Activated T-cell treated with anti-CD3 and anti-CD28 coated beads, Interleukin-2, amount 50 U/mL, for 48 hours (primary cell): ENCODE measurements at regions not wholly inside any gene's neighbourhood (a gene's known extent, or its start where the extent isn't known, plus 50 kb on each side); places are given as distances from the start of the nearest gene placed in this dataset.
"Not testable (repeated sequence)": the region's sequence is repeated elsewhere in the genome, so short reads cannot be mapped to it uniquely, and the experiment has no call there.

Experiments
- DNase-seq, 2 experiments: peaks; one replicate each; pipeline ENCODE4 v3.0.0-alpha.2; 2020

- DNase-seq, result peak in 1 of 2 experiments; percentile 6
Observed at GRCh38 chr9:38342532-38342931, 50.0 kb upstream of the ALDH1B1 start.

- DNase-seq, result no peak
Observed at GRCh38 chr9:38342096-38342495, 50.4 kb upstream of the ALDH1B1 start.

DNA sequence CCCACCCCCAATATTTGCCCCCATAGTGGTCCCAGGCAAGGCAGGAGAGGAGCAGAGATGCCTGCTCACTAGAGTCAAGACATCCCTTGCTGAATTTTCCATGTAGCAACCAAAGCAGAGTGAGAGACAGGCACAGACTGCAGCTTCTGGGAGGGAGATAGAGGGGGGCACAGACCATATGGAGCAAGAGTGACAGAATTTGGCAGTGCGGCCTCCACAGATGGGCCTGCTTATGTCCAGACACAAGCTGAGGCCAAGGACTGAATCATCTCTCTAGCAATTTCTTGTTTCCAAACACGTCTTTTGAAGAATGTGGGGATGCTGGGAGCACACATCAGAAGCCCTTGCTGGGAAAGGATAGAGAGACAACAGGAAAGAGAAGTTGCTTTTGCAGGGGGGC, 53.0 kb upstream of the ALDH1B1 start:
- no peak for DNase-seq

GRCh38 chr9:38339087-38339486, 53.4 kb upstream of the ALDH1B1 start:
- peak; percentile 20 to 23 for DNase-seq

DNA sequence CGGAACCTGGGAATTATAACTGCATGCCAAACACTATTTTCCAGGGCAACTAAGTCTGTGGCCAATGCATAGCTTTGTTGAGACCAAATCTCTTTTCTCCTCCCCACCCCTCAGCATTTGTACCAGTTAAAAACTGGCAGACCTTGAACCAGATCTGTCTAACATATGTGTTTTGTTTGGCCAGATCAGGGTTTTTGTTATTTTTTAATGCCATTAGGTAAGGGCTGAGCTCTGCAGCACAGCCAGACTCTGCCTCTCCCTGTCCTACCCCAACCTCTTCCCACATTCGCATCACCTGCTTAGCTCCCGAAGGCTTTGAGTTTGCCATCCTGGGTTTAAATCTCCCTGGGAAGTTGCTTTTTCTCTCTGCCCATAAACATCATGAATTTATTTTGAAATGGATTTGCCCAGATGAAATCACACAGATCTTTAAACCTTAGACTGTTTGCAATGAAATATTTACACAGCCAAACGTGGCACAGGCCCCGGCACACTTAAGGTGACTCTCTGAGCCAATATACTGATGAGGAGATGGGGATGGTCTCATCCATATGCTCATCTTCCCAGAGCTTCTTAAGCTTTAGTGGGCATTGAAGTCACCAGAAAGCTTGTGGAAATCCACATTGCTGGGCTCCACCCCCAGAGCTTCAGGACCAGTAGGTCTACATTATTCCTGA, 54.0 kb upstream of the ALDH1B1 start:
- no peak for DNase-seq

DNA sequence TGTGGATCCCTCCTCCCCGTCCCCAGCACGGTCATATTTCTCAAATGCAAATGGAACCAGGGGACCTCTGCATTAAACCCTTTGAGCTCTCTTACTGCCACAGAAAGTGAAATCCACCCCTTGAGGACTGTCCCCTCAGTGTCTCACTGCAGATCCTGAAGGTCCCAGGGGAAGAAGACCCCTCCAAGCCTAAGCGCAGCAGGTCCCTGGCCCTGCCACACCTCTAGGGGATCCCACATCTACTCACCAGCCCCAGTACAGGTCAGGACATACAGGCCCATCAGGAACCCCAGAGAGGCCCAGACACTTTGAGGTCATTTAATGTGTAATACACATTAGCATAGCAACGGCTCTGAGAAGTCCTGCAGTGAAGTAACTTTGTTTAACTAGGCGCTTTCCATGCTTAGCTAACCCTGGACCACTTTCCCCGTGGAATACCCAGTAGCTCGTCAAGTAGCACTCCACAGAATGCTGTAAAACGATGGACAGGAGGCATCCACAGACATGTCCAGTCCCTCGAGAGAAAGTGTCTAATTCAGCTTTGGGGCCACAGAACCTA, 54.7 kb upstream of the ALDH1B1 start:
- DNase-seq, result no peak

GRCh38 chr9:38337181-38337580, 55.3 kb upstream of the ALDH1B1 start:
- DNase-seq, result no peak

- DNase-seq, result no peak
Observed at GRCh38 chr9:38336341-38336740, 56.2 kb upstream of the ALDH1B1 start.

DNA sequence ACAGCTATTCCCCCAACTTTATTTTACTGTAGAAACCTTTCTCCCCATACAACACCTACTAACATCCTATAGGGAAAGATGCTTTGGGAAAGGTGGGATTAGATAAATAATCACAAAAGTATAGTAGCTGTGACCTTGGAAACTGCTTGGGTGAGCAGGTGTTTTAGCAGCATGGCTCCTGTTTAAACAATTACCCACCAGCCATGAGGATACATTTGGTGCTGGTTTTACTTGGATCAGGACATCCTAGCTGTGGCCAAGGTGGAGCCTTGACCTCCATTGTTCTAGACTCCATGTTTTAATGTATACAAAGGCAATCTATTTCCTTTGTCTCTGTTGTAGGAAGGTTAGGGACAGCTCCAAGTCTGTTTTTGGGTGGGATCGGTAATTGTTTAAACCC, 56.8 kb upstream of the ALDH1B1 start:
- no peak for DNase-seq

GRCh38 chr9:38334234-38334633, 58.3 kb upstream of the ALDH1B1 start:
- no peak for DNase-seq

GRCh38 chr9:38333047-38333446, 59.5 kb upstream of the ALDH1B1 start:
- DNase-seq, result no peak

DNA sequence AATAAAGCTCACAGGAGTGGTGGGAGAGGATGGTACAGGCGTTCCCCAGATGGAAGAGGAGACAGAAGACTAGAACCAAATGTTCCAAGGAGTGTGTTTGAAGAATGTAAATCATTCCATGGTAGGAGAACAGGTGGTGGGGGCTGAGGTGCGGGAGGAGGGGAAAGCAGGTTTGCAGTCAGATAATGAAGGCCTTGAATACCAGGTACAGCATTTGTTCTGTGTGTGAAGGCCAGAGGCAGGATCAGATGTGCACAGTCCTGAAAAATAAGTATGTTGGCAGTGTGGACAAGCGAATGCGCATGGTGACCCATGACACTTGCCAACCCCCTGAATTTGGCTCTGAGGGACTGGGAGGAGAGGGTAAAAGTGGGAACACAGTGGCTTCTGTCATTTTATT, 59.9 kb upstream of the ALDH1B1 start:
- DNase-seq, result no peak

- no peak for DNase-seq
Observed at GRCh38 chr9:38331141-38331540, 61.4 kb upstream of the ALDH1B1 start.

DNA sequence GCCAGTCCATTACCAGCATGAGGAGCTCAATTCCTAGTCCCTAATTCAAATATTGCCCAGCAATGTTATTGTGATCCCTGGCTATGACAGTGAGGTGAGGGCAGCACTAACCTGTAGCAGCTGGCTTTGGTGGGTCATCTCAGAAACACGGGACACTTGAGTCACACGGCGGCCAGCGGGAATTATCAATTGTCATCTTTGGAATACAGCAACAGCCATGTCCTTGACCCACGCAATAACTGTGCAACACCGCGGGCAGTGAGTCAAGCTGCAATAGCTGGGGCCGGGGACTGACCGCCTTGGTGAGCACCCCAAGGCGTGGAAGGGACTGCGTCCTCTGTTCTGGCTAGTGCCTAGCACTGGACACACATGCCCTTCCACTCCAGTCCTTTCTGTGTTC, 62.5 kb upstream of the ALDH1B1 start:
- DNase-seq, result no peak

- DNase-seq, result no peak
Observed at GRCh38 chr9:38328765-38329164, 63.7 kb upstream of the ALDH1B1 start.

- no peak for DNase-seq
Observed at GRCh38 chr9:38326122-38326521, 66.4 kb upstream of the ALDH1B1 start.

- DNase-seq, result not testable (repeated sequence)
Observed at GRCh38 chr9:38324213-38324612, 68.3 kb upstream of the ALDH1B1 start.

DNA sequence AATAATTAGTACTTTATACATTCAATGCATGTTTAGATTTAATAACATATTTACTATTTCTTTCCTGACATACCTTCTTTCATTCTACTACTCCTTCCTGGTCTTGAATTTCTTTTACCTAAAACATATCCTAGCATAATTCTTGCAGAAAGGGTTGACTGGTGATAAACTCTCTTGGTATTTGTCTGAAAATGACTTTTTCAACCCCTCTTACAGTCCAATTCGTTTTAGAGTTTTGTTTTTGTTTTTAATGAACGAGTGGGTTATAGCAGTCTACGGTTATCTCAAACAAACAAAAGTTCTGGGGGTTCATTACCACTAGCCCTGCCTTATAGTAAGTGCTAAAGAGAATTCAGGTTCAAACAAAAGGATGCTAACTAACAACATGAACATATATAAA, 69.6 kb upstream of the ALDH1B1 start:
- no peak for DNase-seq

- DNase-seq, result no peak
Observed at GRCh38 chr9:38319496-38320173, 72.9 kb upstream of the ALDH1B1 start.

DNA sequence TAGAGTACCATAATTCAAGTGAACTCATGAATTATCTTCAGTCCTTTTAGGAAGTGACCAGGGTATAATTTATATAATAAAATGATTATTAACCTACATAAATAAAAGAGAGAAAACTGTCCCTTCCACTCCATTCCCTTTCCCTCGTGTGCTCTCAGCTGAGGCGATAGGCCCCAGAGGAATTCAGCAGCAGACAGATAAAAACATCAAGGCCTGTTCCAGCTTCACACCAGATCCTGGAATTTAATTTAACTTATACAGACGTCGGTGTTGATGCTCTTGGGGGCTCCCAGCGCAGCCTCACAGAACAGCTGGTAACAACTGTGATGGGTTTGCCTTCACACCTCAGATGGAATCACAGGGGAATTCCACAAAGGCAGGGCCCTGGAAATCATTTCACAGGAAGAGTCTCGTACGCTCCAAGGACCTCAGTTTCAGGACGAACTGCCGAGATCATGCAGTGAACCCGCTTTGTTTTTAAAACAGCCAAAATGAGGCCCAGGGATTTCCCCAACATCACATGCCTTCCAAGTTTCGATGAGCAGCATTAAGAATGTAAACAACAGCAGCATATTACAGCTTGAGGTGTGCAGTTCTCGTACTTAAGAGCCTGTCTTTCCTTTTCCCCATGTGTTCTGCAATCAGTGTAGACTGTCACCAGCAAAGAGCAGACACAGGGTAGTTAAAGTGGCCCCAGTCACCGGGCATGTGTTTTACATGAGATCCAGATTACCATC, 73.6 kb upstream of the ALDH1B1 start:
- DNase-seq, result no peak

DNA sequence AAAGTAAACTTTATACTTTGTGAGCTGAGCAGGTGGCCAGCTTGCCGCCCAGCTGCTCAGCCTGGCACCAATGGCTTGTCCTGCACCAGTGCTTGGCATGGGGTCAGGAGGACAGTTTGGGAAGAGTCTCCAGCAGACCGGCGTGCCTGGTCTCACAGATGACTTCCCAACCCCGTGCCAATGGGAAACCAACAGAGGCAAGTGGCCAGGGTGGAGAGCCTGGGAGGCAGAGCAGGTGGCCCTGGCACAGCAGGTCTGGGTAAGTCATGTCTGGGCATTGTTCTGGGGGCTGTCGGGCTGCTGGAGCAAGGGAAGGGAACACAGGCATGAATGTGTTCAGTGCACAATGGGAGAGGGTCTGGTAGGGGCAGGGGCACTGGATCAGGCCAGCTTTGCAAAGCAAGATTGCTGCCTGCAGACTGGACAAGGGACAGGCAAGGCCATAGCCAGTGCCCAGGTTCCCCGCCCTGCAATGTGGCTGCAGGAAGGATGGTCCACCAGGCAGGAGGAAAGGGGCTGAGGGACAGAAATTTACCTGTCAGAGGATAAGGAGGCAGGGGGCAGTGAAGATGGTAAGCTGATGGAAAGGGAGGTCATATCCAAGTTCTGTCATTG, 76.2 kb upstream of the ALDH1B1 start:
- DNase-seq, result no peak

DNA sequence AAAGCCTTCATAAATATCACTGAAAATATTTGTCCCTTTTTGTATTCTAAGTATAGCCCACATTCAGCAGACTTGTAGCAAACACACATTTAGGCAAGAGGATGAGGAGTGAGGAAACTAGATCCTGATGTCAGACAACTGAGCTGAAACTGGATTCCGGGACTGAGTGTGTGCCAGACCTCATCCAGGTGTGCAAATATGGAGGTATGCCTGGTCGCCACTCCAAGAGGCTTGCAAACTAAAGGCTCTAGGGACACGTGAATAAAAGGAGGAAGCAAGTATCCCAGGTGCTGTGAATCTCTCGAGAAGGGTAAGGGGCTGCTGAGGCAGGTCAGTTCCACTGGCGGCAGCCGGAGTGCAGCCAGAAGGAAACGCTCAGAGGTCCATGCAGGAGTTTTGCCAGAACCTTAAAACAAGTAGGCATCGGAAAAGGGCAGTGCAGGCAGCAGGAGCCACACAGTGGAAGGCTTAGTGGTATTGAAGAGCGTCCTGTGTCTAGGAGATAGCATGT, 77.4 kb upstream of the ALDH1B1 start:
- DNase-seq, result no peak

- no peak for DNase-seq
Observed at GRCh38 chr9:38313421-38313820, 79.1 kb upstream of the ALDH1B1 start.
